NCI-H2081 (cell line): ENCODE measurements at regions not wholly inside any gene's neighbourhood (a gene's known extent, or its start where the extent isn't known, plus 50 kb on each side); places are given as distances from the start of the nearest gene placed in this dataset.
"Not testable (repeated sequence)": the region's sequence is repeated elsewhere in the genome, so short reads cannot be mapped to it uniquely, and the experiment has no call there.

ENCODE experiments used
- DNase-seq, 2 experiments: peaks; one replicate each; lab custom pipeline; 2025; lab: John Stamatoyannopoulos, UW

DNA sequence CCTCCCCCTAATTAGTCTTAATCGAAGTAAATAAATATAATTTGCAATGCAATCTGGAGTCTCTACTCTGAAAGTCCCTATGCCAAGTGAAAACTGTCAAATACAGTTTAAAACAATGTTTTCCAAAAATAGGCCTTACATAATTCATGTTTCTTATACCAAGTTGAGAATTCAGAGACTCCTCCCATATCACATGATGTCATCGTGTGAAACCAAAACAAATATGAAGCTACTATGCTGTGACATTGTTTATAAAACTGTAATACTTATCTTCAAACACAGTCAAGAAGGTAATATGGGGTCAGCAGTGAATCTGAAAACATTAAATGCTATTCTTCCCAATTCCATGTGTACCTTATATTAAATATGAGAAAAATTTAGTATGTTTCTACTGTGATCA is 940.2 kb upstream of the FANCL start:
- DNase-seq, result no peak

DNA sequence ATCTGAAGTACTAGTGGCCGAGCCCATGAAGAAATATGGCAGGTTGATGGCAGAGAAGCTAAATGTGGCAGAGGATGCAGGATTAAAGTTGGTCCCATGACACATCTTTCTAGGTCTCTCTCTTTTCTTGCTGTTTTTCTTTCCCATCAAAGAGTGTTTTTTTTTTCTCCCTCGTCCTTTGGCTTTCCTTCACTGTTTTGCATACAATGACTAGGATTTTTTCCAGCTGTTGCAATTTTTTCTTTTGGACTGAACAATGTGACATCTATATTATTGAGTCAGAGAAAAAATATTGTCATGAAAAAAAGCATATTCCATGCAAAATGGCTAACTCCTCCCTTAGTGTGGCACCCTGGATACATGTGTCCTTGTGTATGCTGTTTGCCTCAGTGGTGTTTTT is 939.5 kb upstream of the FANCL start:
- no peak for DNase-seq

DNA sequence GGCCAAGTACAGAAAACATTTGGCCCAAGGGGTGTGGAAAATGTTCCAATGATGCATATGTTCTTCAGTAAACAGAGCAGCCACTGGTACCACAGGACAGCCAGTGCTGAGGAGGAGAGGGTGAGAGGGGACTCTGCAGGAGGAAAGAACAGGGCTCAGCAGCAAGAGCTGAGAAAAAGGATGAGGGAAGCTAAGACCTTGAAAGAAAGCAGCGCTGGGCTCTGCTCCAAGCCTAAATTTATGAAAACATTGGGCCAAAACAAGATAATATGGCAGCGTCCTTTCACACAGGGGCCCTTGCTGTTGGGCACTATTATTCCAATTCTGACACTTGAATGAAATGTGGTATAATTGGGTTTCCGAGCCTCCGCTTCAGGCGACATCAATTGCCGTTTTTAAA is 939.0 kb upstream of the FANCL start:
- no peak for DNase-seq

DNA sequence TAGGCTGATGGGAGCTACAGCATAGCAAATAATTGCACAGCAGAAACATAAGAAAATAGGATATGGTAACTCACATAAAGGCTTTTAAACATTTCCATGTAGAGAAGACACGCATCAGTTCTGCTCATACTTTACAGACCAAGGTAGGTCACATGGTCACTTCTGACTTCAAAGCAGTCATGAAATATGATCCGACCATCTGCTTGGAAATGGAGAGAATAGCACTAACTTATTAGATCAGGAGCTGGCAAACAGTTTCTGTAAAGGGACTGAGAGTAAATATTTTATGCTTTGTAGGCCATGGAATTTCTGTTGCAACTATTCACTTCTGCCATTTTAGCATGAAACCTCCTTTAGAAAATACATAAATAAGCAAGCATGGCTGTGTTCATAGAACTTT is 936.6 kb upstream of the FANCL start:
- peak in 1 of 2 experiments; percentile 32 for DNase-seq

DNA sequence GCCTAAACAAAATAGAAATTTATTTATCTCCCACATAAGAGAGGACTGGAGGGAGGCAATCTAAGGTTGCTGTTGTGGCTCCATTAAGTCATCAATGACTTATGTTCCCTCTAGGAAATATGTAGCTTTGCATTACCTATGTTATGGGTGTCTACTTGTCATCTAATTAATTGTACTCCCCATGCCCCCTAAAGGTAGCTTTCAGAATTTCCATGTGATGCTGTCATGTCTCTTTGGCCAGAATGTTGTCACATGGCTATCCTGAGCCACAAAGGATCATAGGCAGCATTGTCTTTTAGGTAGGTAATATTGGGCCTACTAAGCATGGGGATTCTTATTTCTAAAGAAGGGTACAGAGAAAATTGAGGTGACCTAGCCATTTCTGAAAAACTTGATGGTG is 935.6 kb upstream of the FANCL start:
- peak in 1 of 2 experiments; percentile 31 for DNase-seq

DNA sequence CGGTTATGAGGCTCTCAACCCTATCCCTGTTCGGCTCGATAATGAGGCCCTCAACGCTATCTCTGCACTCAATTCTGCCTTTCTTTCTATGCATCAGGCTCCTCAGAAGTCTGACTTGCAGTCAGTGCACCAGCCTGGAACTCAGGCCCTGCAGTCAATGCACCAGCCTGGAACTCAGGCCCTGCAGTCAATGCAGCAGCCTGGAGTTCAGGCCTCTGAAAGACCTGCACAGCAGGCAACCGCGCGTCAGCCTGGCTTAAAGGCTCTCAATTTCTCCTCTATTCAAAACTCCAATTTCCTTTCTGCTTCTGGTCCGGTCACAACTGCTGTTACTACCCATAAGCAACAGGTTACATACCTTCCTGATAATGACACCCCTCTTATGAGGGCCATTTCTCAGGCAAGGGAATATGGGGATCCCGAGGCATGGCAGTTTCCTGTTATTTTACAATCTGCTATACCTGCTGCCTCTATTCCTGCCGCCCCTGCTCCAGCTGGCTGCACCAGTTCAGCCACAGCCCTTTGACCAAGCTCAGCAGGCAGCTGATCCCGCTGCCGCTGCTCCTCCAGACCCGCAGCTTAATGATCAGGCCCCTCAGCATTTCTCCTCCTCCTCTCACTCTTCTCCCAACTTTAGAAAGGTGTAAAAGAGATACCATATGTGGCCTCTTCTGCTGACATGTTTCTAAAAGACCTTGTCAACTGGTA is 933.6 kb upstream of the FANCL start:
- no peak for DNase-seq

DNA sequence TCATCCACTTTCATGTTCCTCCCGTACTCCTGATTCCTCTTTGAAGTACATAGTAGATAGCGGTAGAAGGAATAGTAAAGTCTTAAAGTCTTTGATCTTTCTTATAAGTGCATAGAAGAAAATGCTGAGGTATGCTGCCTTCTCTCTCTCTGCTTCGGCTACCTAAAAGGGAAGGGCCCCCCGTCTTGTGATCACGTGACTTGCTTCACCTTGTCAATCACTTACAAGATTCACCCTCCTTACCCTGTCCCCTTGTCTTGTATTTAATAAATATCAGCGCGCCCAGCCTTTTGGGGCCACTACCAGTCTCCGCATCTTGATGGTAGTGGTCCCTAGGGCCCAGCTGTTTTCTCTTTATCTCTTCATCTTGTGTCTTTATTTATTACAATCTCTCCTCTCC is 932.2 kb upstream of the FANCL start:
- no peak for DNase-seq

DNA sequence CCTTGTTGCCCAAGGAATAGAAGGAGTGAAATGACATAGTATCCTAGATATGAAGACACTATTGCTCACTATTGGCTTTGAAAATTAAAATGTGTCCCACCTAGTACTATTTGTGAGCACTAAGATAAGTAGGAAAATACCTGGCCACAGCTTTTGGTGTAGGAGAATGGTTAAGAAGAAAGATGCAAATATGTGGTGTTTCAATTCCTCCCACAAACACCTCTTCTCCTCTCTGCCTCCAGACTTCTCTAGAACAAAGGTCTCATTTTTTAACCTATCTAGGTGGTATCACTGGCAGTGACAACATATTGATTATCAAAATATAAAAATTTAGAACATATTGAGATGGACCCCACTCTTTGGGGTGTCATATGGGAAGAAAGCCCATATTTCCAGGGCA is 929.9 kb upstream of the FANCL start:
- DNase-seq, result no peak

DNA sequence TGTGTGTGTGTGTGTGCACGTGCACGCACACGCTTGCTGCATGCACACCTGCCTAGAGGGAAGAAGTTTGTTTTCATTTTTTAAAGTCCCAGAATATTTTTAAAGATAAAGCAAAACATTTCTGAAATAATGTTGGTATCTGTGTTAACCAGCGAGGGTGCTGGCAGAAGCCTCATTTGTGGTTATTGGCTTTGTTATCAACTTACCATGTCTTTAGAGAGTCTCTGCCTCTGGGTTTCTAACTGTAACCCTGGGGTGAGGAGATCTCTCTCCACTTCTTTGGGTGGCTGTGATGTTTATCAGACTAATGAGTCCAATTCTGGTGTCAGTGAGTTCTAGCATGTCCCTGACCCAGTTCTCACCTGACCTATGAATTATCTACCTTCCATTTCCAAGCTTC is 927.6 kb upstream of the FANCL start:
- no peak for DNase-seq

DNA sequence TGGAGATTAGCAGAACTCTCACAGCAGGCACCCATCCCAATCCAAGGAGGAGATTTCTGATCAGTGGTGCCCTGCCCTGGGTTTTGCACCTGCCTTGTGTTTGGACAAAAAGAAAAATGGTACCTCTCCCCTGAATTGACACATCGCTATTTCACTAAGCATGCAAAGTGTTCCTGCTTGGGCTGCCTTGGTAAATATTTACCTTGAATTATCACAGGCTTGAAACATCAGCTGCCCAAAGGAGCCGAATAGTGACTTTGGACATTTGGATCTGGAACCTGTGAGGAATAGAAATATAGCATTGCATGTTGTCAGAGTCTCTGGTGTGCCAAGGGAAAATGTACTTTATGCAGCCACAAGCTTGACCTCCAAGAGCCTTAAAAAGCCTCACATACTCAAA is 926.4 kb upstream of the FANCL start:
- DNase-seq, result peak; percentile 63 to 90

DNA sequence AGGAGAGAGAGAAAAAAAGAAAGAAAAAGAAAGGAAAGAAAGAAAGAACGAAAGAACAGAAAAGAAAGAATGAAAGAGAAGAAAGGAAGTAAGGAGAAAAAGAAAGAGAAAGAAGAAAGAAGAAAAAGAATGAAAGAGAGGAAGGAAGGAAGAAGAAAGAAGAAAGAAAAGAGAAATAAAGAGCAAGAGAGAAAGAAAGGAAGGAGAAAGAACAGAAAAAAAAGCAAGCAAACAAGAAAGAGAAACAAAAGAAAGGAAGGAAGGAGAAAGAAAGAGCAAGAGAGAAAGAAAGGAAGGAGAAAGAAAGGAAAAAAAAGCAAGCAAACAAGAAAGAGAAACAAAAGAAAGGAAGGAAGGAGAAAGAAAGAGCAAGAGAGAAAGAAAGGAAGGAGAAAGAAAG is 916.8 kb upstream of the FANCL start:
- not testable (repeated sequence) for DNase-seq

DNA sequence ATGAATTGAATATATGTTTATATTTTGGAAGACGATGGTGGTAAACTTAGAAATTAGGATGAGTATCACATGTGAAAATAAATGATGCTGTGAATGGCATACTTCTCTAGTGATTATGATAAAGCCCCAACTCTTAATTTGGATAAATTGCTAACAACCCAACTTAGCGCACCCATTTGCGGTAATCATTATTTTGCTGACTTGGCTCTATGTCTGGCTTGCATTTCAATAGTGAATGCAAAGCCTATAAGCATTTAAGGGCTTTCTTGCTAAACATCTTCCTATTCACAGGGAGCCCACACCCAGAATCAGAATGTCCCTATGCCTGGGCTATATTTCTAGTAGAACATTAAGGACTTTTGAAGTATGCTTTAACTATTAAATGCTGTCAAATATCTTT is 910.7 kb upstream of the FANCL start:
- no peak for DNase-seq

DNA sequence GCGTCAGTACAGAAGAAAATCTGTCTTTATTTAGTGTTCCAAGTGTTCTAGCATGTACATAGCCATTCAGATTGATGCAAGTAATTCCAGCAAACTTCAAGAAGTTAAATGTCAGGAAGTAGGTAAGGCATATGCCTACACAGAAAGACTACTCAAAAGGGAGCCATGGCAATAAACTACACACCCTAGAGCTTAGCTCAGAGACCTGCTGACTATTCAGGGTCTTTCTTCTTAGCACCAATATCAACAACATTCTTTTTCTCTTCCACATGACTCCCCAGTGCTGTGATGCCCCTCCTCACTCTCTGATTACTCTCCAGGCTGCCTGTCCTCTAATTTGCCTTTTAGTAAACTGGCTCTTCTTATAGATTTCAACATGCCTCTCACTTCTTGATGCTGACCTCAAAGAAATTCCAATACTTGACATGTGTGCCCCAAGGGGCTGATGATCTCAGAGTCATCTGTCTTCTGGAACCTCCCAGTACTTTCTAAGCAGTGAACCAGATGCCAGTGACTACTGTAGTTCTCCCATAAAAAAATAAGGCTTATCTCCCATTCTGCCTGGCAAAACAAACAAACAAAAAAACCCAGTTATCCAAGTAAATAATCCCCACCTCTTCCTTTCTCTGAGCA is 909.2 kb upstream of the FANCL start:
- no peak for DNase-seq

DNA sequence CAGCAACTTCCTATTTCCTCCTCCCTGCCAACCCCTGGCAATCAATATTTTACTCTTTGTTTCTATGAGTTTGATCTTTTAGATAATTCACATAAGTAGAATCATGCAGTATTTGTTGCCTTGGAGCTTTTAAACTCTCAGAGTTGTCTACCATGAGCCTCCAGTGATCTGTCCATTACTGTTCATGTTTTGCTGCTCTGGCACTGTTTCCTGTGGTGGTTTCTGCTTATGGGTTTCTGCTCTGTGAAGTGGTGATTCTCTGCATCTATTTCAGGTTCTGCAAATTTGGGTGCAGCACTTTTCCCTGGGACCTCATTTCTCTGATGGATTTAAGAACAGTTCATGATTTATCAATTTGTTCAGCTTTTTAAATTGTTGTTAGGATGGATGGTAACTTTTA is 908.1 kb upstream of the FANCL start:
- DNase-seq, result no peak

DNA sequence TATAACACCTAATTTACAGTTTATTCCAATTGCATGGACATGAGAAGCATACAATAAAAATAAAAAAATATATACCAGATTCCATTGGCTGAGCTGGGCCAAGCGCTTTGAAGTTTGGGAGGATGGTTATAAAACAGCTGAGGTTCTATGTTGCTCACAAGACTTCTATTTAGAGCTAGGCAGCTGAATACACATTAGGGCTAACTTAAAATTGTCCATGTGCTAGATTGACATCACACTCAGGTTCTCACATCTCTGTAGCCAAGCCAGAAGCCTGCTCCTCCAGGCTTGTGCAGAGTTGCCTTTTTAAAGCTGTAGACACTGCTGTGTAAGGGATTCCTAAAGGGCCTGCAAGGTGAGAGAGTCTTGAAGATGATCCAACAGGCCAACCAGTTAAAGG is 871.1 kb upstream of the FANCL start:
- no peak for DNase-seq

DNA sequence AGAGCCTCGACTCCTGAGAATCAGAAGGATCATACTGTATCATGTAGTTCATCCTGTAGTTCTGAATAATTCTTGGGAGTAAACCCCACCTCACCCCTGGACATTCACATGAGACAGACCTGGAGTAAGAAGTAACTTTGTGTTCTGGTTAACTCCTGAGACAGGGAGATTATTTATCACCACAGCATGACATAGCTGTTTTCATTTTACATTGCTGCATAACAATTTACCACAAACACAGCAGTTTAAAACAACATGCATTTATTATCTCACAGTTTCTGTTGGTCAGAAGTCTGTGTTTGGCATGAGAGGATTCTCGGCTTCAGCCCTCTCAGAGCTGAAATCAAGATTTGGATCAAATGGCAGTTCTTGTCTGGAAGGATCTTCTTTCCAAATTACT is 855.8 kb upstream of the FANCL start:
- DNase-seq, result no peak

DNA sequence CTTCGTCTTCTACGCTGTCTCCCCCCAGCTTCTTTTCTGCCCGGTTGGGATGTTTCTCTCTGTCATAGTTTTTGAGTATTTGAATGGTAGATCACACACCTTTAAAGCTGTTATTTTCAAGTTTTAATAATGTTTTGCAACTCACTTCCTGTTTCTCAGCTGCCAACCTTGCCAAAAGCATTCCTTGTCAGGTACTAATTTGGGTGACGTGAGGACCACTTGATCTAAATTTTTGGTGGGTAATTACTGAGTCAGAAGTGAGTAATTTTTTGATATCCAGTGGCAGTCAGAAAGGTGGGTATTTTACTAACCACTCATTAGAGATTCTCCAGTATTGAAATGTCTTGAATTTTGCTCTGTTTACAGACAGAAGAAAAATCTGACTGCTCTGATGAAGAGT is 852.4 kb upstream of the FANCL start:
- DNase-seq, result no peak

DNA sequence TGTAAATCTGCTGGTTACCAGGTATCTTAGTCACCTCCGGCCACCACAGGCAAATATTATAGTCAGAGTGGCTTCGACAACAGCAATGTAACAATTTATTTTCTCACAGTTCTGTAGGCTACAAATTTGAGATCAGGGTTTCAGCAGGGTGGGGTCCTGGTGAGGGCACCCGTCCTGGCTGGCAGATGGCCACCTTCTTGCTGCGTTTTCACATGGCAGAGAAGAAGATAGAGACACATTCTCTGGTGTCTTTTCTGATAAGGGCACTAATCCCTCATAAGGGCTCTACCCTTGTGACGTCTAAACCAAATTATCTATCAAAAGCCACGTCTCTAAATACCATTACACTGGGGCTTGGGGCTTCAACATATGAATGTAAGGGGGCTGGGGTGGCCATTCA is 843.2 kb upstream of the FANCL start:
- DNase-seq, result no peak

DNA sequence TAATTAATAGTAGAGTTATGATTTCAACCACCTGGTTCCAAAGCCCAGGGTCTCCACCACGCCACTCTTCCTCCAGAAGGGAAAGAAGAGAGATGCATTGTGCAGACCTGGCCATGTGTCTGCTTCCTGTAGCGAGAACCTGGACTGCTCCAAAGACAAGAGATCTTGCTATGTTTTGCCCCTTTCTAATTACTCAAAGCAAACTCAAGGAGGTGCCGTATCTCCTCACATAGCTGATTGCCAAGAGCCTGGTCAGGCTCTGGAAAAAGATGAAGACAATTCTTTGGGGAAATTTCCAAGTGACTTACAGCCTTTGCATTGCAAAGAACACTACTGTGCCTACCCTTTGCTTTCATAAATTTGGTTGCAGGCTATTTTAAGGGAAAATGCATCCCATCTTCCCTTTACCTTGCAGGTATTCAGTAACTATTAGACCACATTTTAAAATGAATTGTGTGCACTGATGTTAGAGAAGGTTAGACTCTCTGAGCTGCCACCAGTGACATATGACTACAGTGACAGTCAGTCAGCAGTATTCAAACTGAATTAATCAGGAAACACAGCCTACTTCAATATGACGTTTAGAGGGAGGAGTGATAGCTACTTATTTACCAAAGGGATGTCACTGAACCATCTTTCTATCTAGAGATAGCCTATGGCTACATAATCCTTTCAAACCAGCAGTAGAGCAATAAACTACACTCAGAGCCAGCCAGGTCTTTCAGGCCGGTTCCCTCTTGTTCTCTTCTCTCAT is 842.1 kb upstream of the FANCL start:
- DNase-seq, result no peak

DNA sequence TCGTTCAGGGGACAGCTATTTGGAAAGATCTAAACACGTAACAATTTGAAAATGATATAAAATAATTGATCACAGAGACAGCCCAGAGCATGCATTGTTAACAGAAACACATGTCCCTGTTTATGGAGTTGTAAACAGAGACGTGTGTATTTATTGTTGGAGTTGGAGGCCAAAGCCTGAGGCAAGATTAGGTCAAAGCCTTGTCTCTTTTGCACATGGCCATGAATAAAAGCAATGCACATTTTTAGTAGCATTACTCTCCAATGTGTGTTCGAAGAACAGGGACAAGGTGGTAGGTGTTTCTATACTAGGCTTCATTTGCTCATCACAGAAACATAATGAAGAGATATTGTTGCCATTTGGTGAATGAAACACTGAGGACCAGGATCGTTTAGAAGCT is 841.5 kb upstream of the FANCL start:
- DNase-seq, result no peak

DNA sequence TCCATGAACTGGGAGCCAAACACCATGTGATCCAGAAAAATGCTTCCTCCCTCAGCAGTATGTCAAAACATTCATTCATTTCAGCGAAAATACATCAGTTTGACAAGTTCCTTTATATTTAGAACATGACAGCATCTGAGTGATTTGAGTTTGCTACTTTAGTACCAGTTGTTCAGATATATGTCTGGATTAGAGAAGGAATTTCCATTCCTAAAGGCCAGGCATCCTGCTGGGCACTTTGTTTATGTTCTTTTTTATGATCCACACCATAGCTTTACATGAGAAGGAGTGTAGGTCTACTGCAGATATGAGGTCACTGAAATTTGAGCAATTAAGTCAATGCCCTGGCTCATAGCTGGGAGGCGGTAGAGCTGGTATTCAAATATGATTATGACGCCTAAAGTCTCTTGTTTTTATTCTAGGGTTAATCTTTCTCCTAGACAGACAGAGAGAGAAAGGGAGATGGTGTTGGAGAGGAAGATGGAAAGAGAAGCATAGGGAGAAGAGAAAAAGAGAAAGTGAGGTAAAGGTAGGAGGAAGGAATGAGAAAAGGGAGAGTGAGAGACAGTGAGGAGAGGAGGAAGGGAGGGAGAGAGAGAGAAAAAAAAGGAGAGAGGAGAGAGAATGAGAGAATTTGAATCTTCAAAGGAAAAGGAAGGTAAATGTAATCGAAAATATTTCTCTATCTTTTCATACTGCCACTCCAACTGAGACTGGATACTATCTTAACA is 839.5 kb upstream of the FANCL start:
- no peak for DNase-seq

DNA sequence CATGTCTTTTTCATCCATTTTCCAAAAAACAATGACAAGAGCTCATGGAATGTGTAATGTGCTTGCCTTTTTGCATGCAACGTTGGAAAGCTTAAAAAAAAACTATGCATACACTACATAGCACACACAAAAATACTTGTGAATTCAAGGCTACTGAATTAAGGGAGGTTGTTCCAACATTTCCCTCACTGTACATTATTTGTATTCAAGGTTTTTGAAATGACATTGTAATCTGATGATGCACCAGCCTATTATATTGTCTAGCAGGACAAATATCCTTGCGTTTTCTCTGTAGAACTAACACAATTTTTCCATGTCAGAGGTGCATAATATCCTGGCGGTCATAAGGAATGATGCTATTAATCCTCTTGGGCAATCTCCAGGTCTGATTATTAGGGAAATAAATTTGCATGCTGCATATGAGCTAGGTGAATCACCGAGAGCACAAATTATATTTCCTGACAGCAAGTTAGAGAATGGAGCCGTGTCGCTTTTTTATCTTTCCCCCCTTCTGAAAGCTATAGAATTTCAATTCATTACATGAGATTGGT is 836.9 kb upstream of the FANCL start:
- no peak for DNase-seq
